NCI-H2196 treated with DMSO at 0.1 percent for 48 hours (cell line): ENCODE measurements at regions not wholly inside any gene's neighbourhood (a gene's known extent, or its start where the extent isn't known, plus 50 kb on each side); places are given as distances from the start of the nearest gene placed in this dataset.
"Not testable (repeated sequence)": the region's sequence is repeated elsewhere in the genome, so short reads cannot be mapped to it uniquely, and the experiment has no call there.

Experiments
- DNase-seq: peaks from one replicate; lab custom pipeline; 2025; ENCODE audit not compliant: unreplicated experiment; lab: John Stamatoyannopoulos, UW

DNA sequence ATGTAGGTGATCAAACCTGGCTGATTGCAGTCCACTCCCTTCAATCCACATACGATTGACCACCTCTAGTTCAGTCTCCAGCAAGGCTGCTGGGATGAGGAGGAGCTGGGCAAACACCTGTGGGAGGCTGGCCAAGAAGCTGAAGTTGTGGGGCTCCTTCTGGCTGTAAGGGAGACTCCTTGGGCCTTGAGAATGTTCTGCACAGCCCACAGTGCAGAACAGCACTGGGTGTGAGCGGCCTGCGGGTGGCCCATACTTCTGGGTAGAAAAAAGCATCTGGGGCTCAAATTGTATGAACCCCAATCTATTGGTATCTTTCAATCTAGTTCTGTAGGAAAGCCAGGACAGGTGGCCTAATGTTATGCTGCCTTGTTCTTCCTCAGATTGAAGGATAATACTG lies 1608.8 kb upstream of the PCDH10 start:
- no peak for DNase-seq

DNA sequence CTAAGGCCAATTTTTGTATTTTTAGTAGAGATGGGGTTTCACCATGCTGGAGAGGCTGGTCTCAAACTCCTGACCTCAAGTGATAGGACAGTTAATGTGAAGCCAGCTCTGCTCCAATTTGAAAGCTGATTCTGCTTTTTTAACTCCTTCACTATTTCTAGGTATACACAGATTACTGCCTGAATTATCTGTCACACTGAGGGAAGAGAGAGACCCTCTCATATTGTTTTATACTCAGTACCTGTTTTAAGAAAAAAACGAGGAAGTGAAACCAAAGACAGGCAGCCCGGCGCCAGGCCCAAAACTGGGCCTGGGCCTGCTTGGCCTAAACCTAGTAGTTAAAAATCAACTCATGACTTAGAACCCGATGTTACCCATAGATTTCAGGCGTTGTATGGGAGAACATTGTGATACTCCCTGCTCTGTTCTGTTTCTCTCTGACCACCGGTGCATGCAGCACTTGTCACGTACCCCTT lies 1601.5 kb upstream of the PCDH10 start:
- DNase-seq, result no peak

DNA sequence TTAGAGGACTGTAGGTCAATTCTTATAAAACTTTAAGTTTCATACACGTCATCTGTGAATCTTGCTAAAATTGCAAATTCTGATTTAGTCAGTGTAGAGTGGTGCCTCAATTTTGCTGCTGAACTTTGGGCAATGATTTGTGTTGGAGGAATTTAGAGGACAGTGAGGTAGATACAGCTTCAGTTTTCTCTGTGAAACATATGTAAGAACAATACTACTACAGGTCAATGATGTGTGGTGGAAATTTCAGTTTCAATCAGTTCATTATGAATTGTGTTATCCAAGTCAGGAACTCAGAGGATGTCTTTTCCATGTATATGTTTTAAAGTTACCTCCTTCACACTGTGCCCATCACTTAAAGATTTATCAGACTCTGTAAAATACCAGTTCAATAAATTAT lies 1597.8 kb upstream of the PCDH10 start:
- no peak for DNase-seq

DNA sequence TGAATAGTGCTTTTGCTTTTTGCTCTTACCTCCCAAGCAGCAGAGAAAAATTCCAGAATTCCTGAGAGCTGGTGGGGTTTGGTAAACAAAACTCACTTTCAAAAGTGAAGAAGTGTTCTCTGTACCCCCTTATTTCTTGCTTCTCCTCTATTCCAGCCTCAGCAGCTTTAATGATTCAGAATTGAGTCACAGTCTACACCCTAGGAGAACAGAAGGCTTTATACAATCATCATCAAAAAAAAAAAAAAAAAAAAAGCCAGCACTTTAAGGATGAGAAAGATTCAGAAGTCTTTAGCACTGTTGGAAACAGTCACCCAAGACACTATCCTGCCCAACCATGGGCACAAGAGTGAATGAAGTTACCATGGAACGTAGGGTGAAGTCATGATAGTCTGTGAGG lies 1583.1 kb upstream of the PCDH10 start:
- DNase-seq, result no peak

DNA sequence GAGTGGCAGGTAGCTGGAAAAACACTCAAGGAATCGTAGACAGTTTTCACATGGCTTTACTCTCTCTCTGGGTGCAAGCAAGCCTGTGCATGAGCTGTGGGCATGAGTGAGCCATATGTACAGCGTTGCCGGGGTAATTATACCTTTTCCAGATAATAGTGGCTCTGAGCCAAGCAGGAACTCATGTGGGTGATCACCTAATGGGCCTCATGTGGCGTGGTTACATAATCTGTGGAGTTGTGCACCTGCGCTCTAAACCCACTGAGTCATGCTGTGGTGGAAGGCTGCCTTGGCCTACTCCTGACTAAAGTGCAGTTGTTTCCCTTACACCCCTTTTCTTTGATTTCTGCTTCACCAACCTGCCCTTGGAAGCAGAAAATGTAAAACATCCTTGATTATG lies 1564.5 kb upstream of the PCDH10 start:
- no peak for DNase-seq

DNA sequence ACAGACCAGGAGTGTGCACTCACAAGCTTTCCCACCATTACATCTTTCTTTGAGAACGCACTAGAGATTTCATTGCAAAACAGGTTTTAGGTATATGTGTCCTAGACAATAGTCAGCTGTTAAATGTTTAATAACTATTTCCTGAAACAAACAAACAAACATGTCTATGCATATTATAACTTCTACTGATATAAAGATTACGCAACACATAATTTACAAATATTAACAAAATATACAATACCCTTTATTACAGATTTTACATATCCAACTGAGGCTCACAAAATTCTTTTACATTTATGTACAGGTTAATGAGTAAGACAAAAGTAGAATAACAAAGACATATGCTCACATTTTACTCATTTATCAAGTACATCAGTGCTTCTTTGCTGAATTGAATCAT lies 1554.0 kb upstream of the PCDH10 start:
- no peak for DNase-seq

DNA sequence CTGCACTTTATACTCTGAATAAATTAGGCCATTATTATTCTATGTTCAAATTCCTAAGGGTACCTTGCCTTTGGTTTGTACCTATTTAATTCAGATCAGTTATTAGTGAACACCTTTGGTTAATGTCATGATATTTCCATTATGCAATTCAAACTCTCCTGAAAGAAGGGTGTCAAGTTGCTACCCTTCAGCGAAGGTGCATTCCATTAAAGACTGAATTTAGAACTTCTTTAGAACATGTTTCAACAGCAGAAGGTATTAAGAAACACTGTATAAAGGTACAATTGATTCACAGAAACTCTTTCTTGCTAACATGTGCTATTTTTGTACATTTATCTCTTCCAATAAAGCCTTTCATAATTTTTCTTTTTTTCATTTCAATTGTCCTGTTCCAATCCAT lies 1545.4 kb upstream of the PCDH10 start:
- no peak for DNase-seq

DNA sequence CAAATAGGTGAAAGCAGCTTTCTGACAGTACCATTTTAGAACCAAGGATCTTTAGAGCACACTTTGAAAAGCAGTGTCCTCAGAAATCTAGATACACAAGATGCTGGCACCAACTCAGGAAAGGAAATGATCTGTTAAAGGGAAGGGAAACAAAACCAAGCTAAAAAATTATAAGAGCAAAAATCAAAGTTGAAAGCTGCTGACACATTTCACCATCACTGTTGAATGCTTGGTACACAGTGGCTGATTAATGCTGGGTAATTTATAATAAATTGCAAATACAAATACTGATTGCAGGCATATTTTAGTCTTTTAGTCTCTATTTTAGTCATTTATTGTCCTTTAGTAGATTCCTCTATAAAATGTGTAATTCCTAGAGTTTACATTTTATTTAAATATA lies 1540.1 kb upstream of the PCDH10 start:
- DNase-seq, result no peak

DNA sequence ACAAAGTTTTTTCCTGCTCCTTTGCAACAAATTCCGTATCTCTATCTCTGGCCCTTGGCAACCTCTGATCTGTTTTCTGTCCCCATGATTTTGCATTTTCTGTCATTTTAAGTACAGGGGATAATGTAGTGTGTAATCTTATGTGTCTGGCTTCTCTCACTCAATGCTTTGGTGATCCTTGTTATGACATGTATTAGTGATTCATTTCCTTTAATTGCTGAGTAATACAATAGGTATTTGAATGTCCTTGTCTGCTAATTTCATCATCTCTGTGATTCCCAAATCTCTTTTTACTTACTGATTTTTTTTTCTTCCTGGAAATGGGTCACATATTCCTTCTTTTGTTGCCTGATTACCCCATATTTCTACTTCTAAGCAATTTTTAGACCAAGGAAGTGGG lies 1538.6 kb upstream of the PCDH10 start:
- not testable (repeated sequence) for DNase-seq

DNA sequence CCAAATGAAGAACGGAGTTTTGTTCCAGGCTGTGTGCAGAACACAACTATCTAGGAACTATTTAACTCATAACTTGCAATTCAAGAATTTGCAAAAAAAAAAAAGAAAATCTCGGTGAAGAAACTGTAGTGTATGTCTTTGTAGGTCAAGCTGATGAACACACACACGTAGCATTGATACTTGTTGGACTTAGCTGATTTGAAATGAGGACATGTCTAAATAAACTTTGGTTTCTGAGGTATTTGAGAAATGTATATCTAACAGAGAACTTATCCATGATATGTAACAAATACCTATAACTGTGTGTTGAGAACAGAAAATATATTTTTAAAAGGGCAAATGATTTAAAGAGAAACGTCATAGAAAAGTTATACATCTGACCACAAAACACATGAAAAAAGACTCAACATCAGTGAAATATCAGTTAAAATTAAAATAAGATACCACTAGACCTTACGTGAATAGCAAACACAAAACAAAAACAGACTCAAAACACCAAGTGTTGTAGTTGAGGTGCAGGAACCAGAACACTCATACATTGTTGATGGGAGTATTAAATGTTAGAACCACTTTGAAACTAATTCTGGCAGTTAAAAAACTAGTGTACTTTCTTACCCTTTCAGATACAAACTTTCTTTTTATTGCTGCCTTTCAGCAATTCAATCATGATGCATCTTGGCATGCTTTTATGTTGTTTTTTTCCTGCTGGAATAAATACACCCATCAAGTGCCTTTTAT lies 1535.8 kb upstream of the PCDH10 start:
- DNase-seq, result no peak

DNA sequence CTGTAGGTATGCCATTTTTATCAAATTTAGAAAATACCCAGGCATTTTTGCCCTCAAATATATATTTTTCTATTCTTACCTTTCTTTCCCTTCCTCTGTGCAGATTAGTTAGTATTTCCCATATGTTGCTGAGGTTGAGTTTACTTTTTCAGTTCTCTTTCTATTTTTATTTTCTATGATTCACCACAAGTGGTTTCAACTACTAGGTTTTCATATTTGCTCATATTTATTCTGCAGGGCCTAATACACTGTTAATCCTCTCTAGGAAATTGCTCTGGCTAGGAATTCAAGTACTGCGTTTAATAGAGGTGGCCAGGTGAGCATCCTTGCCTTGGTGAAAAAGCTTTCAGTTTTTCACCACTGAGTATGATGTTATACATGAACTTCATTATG lies 1535.3 kb upstream of the PCDH10 start:
- no peak for DNase-seq

DNA sequence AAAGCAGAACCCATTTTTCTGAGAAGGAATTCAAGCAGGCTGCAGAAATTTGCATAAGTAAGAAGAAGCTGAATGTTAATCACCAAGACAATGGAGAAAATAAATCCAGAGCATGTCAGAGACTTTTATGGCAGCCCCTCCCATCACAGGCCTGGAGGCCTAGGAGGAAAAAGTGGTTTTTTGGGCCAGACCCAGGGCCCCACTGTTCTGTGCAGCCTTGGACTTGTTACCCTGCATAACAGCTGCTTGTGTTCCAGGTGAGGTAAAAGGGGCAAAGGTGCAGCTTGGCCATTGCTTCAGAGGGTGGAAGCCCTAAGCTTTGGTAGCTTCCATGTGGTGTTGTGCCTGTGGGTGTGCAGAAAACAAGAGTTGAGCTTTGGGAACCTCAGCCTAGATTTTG lies 1516.2 kb upstream of the PCDH10 start:
- no peak for DNase-seq

DNA sequence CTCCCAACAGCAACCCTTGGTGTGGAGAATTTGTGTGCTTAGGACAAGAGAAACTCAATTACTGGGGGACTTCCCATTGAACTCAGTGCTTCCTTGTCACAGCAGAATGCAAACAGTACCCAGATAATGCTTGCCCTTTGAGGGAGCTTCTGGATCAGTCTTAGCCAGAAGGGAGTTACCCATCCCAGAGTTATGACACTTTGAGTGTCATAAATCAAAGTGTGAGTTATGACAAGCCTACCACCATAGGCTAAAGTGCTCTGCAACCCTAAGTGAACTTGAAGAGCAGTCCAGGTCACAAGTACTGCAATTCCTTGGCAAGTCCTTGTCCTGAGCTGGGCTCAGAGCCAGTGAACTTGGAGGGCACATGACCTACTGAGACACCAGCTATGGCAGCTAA lies 1513.9 kb upstream of the PCDH10 start:
- no peak for DNase-seq

DNA sequence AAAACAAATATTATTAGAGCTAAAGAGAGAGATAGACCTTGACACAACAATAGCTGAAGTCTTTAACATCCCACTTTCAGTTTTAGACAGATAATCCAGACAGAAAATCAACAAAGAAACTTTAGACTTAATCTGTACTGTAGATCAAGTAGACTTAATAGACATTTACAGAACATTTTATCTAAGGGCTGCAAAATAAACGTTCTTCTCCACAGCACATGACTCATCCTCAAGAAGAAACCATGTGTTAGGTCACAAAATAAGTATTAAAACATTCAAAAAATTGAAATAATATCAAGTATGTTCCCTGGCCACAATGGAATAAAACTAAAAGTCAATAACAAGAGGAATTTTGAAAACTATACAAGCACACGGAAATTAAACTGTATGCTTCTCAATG lies 1510.3 kb upstream of the PCDH10 start:
- DNase-seq, result no peak

DNA sequence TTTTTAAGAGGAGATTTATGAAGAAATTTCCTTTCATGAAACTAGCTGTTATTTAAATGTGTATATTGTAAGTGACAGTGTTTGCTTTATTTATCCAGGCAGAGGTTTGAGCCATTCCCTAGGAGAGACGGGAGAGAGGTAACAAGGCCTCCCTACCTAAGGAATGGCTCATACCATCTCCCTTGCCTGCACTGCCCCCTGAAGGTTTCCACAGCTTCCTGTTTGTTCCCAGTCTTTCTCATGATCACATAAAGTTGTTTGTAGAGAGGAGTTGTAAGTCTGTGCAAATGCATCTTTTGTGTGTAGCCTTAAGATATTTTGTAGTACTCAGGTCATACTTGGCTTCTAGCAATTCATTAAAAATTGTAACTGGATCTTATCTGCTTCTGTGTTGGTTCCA lies 1504.5 kb upstream of the PCDH10 start:
- DNase-seq, result no peak

DNA sequence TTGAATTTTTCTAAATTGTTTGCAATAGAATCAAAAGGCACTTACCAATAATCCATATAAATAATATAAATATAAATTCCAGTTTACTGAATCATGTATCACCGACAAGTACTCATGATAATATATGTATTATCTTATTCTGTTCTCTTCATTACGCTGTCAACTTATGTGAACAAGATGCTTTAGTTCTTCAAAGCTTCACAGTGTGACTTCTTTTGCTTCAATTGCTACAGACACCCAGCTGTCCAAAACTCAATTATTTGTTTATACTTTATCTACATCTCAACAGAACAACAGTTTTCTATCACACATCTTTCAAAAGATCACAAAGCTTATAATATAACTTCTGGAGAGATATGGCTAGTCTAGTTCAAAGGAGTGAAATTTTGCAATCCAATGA lies 1499.9 kb upstream of the PCDH10 start:
- DNase-seq, result no peak

DNA sequence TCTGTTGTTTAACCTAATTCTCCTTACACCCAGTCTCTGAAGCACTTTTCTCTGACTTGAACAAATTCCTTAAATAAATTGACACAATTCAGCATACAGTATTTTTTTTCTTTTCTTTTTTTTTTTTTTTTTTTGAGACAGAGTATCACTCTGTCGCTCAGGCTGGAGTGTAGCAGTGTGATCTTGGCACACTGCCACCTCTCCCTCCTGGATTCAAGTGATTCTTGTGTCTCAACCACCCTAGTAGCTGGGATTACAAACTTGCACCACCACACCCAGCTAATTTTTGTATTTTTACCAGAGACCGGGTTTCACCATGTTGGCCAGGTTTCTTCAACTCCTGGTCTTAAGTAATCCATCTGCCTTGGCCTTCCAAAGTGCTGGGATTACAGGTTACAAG lies 1498.1 kb upstream of the PCDH10 start:
- DNase-seq, result no peak

DNA sequence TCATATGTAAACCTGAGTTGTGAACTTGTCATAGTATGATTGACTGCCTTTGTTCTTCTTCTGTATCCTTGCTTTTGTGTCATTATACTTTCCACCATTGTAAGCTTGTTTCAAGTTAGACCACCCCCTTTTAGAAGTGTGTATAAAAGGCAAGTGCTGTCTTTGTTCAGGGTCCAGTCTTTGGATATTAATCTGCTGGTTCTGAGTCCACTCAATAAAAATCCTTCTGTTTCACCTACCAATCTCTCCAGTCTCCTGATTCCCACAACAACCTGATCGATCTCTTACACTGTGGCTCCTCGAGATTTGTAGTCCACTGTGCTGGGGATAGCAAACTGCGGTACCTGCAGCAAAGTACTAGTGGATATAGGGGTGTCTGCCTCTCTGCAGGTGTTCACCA lies 1465.8 kb upstream of the PCDH10 start:
- DNase-seq, result not testable (repeated sequence)

DNA sequence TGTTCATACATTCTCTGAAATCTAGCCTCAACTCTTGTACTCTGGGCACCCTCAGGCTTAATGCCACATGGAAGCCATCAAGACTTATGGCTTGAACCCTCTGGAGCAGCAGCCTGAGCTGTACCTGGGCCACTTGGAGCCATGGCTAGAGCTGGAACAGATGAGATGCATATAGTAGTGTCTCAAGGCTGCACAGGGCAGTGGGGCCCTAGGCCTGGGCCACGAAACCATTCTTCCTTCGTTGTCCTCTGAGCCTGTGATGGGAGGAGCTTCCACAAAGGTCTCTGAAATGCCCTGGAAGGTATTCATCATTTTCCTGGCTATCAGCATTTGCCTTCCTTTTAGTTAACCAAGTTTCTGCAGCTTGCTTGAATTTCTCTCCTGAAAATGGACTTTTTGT lies 1427.2 kb upstream of the PCDH10 start:
- DNase-seq, result no peak

DNA sequence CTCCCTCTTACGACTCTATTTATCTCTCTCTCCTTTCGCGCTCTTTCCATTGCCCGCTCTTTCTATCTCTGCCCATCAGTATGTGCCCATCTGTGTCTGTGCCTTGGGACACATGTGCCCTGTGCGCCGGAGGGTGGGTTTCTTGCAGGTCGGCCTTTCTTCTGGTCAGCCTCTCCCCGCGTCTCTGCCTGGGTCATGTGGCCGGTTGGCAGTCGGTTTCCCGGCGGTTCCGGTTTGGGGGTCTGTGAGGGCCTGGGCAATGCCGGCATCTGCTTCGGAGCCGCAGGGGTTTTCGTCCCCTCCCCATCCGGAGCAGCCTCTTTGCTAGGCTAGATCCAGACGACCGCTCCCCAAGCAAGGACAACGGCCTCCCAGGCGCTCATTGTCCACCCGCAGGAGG lies 1426.0 kb upstream of the PCDH10 start:
- not testable (repeated sequence) for DNase-seq

DNA sequence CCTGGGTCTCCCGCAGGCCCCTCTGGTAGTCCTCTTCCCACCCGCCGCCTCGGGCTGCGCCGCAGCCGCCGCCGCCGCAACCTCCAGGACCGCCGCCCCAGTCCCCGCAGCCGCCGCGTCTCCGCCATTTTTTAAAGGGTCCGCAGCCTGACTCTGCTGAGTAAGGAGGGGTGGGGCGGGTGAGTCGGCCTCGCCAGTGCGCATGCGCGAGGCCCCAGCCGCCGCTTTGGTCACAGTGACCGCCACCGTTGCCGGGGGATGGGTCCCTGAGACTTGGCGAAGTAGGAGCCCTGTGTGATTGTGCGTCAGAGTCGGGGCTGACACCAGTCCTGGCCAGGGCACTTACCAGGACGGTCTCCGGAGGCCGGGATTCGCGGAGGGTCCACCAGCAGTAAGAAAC lies 1424.2 kb upstream of the PCDH10 start:
- DNase-seq, result not testable (repeated sequence)

DNA sequence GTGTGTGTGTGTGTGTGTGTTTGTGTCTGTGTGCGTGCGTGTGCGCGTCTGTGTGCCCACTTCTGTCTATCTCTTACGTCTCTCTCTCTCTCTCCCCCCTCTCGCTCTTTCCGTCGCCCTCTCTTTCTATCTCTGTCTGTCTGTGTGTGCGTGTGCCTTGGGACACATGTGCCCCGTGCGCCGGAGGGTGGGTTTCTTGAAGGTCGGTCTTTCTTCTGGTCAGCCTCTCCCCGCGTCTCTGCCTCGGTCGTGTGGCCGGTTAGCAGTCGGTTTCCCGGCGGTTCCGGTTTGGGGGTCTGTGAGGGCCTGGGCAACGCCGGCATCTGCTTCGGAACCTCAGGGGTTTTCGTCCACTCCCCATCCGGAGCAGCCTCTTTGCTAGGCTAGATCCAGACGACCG lies 1423.6 kb upstream of the PCDH10 start:
- DNase-seq, result not testable (repeated sequence)

DNA sequence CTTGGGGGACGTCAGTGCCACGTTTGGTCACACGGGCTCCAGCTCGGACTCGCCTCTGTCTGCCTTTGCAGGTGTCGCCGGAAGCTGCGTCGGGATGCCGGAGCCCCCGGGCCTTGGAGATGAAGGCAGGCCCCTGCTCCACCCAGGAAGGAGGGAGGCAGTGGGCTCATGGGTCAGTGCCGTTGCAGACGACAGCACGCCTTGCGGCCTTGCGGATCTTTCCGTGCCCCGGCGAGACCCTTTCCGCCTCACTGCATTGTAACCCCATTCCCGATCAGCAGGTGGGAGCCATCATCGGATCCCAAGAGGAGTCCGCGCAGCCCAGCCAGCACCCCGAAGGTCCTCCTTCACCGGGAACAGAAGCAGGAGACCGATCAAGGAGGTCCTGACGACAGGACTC lies 1422.2 kb upstream of the PCDH10 start:
- not testable (repeated sequence) for DNase-seq
